Fibroblast of pulmonary artery (primary cell): ENCODE measurements at regions not wholly inside any gene's neighbourhood (a gene's known extent, or its start where the extent isn't known, plus 50 kb on each side); places are given as distances from the start of the nearest gene placed in this dataset.

Experiments
- DNase-seq: peaks from one replicate; pipeline ENCODE4 v3.0.0-alpha.2; 2010; ENCODE audit warnings: low read depth
- H3K4me3 ChIP-seq: replicated peaks from 2 replicates; pipeline ENCODE4 v1.5.1; 2011; ENCODE audit warnings: low read depth, mild to moderate bottlenecking, control low read depth, low read length, moderate library complexity
- TF ChIP-seq, protein P1 (sequence below): IDR thresholded peaks from 2 replicates; pipeline ENCODE4 v1.5.1; 2011; ENCODE audit warnings: mild to moderate bottlenecking, control low read depth, low read length, inconsistent platforms; ENCODE audit errors: missing control alignments

- no peak for DNase-seq
- TF ChIP-seq, protein P1, sequence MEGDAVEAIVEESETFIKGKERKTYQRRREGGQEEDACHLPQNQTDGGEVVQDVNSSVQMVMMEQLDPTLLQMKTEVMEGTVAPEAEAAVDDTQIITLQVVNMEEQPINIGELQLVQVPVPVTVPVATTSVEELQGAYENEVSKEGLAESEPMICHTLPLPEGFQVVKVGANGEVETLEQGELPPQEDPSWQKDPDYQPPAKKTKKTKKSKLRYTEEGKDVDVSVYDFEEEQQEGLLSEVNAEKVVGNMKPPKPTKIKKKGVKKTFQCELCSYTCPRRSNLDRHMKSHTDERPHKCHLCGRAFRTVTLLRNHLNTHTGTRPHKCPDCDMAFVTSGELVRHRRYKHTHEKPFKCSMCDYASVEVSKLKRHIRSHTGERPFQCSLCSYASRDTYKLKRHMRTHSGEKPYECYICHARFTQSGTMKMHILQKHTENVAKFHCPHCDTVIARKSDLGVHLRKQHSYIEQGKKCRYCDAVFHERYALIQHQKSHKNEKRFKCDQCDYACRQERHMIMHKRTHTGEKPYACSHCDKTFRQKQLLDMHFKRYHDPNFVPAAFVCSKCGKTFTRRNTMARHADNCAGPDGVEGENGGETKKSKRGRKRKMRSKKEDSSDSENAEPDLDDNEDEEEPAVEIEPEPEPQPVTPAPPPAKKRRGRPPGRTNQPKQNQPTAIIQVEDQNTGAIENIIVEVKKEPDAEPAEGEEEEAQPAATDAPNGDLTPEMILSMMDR, result no peak
- H3K4me3 ChIP-seq, result no peak overlapping the region
These were observed 433.0 kb downstream of the KIF2B start for GRCh38 chr17:54255696-54256095.

DNA sequence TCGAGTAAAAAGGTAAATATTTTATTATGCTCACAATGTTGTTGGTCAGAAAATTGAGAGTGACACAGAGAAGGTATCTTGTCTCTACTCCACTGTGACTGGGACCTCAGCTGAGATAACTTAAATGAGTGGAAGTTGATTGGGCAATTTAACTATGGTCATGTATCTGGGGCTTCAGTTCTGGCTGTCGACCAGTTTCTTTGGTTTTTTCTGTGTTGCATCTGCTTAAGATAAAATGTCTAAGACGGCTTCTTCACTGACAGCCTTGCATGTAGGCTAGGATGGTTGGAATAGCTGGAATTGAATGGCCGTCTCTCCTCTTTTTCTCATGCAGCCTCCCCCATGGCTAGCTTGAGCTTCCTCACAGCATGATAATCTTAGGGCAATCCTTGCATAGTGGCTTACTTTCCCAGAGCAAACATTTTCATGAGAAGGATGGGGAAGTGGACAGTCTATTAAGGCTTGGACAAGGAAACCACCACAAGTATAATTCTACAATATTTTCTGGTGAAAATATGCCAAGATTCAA, 433.7 kb downstream of the KIF2B start:
- DNase-seq, result no peak
- no peak overlapping the region for H3K4me3 ChIP-seq
- TF ChIP-seq, protein P1, result no peak

GRCh38 chr17:54257440-54257839, 434.7 kb downstream of the KIF2B start:
- DNase-seq, result no peak
- H3K4me3 ChIP-seq, result no peak overlapping the region
- TF ChIP-seq, protein P1, result no peak

GRCh38 chr17:54259476-54259875, 436.7 kb downstream of the KIF2B start:
- no peak for DNase-seq
- TF ChIP-seq, protein P1, result no peak
- H3K4me3 ChIP-seq, result no peak overlapping the region

- H3K4me3 ChIP-seq, result no peak overlapping the region
- no peak for DNase-seq
- TF ChIP-seq, protein P1, result no peak
These were observed 438.7 kb downstream of the KIF2B start for GRCh38 chr17:54261465-54261864.

GRCh38 chr17:54269881-54270280, 447.2 kb downstream of the KIF2B start:
- H3K4me3 ChIP-seq, result no peak overlapping the region
- TF ChIP-seq, protein P1, result no peak
- no peak for DNase-seq

GRCh38 chr17:54270499-54270898, 447.8 kb downstream of the KIF2B start:
- H3K4me3 ChIP-seq, result no peak overlapping the region
- TF ChIP-seq, protein P1, result no peak
- DNase-seq, result no peak
